GM23338 (cell line): ENCODE measurements at regions not wholly inside any gene's neighbourhood (a gene's known extent, or its start where the extent isn't known, plus 50 kb on each side); places are given as distances from the start of the nearest gene placed in this dataset.

ENCODE experiments used
- CREB1 ChIP-seq: fragments of 250-450 bp; sonication (Bioruptor Pico); IDR thresholded peaks from 2 replicates; pipeline ENCODE4 v1.5.0; 2020; ENCODE audit warnings: low read depth, mild to moderate bottlenecking, moderate library complexity
- EZH2 ChIP-seq: fragments of 200-600 bp; sonication (generic); IDR thresholded peaks from one replicate; pipeline ENCODE4 v1.8.0; 2017; ENCODE audit warnings: antibody characterized with exemption, mild to moderate bottlenecking, low read depth; ENCODE audit not compliant: unreplicated experiment
- EZH2phosphoT487 ChIP-seq: fragments of 200-600 bp; sonication (generic); IDR thresholded peaks from one replicate; pipeline ENCODE4 v1.8.1; 2018; ENCODE audit warnings: antibody characterized with exemption; ENCODE audit not compliant: unreplicated experiment
- JUNB ChIP-seq: IDR thresholded peaks from one replicate; pipeline ENCODE4 v1.6.1; 2016; ENCODE audit warnings: antibody characterized with exemption; ENCODE audit not compliant: unreplicated experiment
- NANOG ChIP-seq: IDR thresholded peaks from 2 replicates; pipeline ENCODE4 v1.6.1; 2016; ENCODE audit warnings: antibody characterized with exemption, borderline replicate concordance
- POLR2AphosphoS5 ChIP-seq: IDR thresholded peaks from 2 replicates; pipeline ENCODE4 v1.6.1; 2016; ENCODE audit warnings: antibody characterized with exemption, low read depth
- STAT1 ChIP-seq: IDR thresholded peaks from one replicate; pipeline ENCODE4 v1.6.1; 2016; ENCODE audit warnings: antibody characterized with exemption; ENCODE audit not compliant: unreplicated experiment
- ZNF114 ChIP-seq: fragments of 250-450 bp; sonication (Bioruptor Pico); IDR thresholded peaks from 2 replicates; pipeline ENCODE4 v1.5.0; 2020; ENCODE audit warnings: mild to moderate bottlenecking, moderate library complexity
- ZNF331 ChIP-seq: fragments of 250-450 bp; sonication (Bioruptor Pico); IDR thresholded peaks from 2 replicates; pipeline ENCODE4 v1.5.0; 2020; ENCODE audit warnings: low read depth, mild to moderate bottlenecking, moderate library complexity
- TF ChIP-seq, protein P1 (sequence below), 2 experiments: fragments of 200-600 bp in 1 of 2; sonication (generic) in 1 of 2; conservative IDR thresholded peaks; 2 replicates each; pipeline versions ENCODE4 v1.5.1 to v1.6.1; 2016 to 2017; ENCODE audit warnings: antibody characterized with exemption in 2 of 2, low read depth in 2 of 2, mild to moderate bottlenecking in 2 of 2, moderate library complexity in 1 of 2
- TF ChIP-seq, protein P2 (sequence below): IDR thresholded peaks from one replicate; pipeline ENCODE4 v1.6.1; 2018; ENCODE audit warnings: antibody characterized with exemption; ENCODE audit not compliant: unreplicated experiment
- TF ChIP-seq, protein P3 (sequence below): fragments of 250-450 bp; sonication (Bioruptor Pico); IDR thresholded peaks from 2 replicates; pipeline ENCODE4 v1.5.0; 2020; ENCODE audit warnings: mild to moderate bottlenecking, moderate library complexity
- TF ChIP-seq, protein P4 (sequence below): IDR thresholded peaks from 2 replicates; pipeline ENCODE4 v1.6.1; 2016; ENCODE audit warnings: antibody characterized with exemption

DNA sequence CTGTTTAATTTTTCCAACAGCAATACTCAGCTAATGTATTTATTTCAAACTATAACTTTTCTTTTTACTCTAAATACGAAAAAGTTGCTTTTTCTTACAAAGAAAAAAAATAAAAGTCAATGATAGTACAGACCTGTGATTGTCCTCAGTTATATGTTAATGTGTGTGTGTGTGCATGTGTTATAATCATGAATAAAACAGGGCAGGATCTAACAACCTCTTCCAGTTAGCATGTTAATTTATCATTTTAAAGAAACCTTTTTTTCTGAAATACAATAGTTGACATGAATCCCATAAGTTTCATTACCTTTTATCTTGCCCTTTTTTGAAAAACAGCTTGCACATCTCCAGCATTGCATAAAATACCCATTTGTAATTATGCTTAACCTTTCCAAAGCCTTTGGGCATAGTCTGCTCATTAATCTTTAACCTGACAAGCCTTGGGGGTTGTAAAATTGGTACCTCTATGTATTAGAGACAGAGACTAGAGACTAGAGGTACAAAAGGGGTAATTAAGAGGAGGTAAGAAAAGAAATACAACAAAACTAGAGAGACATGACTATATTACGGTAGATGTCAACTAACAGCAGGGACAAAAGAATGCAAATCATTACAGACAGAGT, 828.1 kb downstream of the OLFM4 start:
- TF ChIP-seq POLR2AphosphoS5: no peak
- TF ChIP-seq, protein P1, sequence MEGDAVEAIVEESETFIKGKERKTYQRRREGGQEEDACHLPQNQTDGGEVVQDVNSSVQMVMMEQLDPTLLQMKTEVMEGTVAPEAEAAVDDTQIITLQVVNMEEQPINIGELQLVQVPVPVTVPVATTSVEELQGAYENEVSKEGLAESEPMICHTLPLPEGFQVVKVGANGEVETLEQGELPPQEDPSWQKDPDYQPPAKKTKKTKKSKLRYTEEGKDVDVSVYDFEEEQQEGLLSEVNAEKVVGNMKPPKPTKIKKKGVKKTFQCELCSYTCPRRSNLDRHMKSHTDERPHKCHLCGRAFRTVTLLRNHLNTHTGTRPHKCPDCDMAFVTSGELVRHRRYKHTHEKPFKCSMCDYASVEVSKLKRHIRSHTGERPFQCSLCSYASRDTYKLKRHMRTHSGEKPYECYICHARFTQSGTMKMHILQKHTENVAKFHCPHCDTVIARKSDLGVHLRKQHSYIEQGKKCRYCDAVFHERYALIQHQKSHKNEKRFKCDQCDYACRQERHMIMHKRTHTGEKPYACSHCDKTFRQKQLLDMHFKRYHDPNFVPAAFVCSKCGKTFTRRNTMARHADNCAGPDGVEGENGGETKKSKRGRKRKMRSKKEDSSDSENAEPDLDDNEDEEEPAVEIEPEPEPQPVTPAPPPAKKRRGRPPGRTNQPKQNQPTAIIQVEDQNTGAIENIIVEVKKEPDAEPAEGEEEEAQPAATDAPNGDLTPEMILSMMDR (conservative IDR thresholded peaks at IDR 0.05; ENCODE audit: low read depth in 2 of 2): no peak
- TF ChIP-seq EZH2: no peak
- TF ChIP-seq, protein P2, sequence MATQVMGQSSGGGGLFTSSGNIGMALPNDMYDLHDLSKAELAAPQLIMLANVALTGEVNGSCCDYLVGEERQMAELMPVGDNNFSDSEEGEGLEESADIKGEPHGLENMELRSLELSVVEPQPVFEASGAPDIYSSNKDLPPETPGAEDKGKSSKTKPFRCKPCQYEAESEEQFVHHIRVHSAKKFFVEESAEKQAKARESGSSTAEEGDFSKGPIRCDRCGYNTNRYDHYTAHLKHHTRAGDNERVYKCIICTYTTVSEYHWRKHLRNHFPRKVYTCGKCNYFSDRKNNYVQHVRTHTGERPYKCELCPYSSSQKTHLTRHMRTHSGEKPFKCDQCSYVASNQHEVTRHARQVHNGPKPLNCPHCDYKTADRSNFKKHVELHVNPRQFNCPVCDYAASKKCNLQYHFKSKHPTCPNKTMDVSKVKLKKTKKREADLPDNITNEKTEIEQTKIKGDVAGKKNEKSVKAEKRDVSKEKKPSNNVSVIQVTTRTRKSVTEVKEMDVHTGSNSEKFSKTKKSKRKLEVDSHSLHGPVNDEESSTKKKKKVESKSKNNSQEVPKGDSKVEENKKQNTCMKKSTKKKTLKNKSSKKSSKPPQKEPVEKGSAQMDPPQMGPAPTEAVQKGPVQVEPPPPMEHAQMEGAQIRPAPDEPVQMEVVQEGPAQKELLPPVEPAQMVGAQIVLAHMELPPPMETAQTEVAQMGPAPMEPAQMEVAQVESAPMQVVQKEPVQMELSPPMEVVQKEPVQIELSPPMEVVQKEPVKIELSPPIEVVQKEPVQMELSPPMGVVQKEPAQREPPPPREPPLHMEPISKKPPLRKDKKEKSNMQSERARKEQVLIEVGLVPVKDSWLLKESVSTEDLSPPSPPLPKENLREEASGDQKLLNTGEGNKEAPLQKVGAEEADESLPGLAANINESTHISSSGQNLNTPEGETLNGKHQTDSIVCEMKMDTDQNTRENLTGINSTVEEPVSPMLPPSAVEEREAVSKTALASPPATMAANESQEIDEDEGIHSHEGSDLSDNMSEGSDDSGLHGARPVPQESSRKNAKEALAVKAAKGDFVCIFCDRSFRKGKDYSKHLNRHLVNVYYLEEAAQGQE: no peak
- no peak for TF ChIP-seq ZNF114
- no peak for TF ChIP-seq EZH2phosphoT487
- no peak for TF ChIP-seq JUNB
- TF ChIP-seq, protein P3, sequence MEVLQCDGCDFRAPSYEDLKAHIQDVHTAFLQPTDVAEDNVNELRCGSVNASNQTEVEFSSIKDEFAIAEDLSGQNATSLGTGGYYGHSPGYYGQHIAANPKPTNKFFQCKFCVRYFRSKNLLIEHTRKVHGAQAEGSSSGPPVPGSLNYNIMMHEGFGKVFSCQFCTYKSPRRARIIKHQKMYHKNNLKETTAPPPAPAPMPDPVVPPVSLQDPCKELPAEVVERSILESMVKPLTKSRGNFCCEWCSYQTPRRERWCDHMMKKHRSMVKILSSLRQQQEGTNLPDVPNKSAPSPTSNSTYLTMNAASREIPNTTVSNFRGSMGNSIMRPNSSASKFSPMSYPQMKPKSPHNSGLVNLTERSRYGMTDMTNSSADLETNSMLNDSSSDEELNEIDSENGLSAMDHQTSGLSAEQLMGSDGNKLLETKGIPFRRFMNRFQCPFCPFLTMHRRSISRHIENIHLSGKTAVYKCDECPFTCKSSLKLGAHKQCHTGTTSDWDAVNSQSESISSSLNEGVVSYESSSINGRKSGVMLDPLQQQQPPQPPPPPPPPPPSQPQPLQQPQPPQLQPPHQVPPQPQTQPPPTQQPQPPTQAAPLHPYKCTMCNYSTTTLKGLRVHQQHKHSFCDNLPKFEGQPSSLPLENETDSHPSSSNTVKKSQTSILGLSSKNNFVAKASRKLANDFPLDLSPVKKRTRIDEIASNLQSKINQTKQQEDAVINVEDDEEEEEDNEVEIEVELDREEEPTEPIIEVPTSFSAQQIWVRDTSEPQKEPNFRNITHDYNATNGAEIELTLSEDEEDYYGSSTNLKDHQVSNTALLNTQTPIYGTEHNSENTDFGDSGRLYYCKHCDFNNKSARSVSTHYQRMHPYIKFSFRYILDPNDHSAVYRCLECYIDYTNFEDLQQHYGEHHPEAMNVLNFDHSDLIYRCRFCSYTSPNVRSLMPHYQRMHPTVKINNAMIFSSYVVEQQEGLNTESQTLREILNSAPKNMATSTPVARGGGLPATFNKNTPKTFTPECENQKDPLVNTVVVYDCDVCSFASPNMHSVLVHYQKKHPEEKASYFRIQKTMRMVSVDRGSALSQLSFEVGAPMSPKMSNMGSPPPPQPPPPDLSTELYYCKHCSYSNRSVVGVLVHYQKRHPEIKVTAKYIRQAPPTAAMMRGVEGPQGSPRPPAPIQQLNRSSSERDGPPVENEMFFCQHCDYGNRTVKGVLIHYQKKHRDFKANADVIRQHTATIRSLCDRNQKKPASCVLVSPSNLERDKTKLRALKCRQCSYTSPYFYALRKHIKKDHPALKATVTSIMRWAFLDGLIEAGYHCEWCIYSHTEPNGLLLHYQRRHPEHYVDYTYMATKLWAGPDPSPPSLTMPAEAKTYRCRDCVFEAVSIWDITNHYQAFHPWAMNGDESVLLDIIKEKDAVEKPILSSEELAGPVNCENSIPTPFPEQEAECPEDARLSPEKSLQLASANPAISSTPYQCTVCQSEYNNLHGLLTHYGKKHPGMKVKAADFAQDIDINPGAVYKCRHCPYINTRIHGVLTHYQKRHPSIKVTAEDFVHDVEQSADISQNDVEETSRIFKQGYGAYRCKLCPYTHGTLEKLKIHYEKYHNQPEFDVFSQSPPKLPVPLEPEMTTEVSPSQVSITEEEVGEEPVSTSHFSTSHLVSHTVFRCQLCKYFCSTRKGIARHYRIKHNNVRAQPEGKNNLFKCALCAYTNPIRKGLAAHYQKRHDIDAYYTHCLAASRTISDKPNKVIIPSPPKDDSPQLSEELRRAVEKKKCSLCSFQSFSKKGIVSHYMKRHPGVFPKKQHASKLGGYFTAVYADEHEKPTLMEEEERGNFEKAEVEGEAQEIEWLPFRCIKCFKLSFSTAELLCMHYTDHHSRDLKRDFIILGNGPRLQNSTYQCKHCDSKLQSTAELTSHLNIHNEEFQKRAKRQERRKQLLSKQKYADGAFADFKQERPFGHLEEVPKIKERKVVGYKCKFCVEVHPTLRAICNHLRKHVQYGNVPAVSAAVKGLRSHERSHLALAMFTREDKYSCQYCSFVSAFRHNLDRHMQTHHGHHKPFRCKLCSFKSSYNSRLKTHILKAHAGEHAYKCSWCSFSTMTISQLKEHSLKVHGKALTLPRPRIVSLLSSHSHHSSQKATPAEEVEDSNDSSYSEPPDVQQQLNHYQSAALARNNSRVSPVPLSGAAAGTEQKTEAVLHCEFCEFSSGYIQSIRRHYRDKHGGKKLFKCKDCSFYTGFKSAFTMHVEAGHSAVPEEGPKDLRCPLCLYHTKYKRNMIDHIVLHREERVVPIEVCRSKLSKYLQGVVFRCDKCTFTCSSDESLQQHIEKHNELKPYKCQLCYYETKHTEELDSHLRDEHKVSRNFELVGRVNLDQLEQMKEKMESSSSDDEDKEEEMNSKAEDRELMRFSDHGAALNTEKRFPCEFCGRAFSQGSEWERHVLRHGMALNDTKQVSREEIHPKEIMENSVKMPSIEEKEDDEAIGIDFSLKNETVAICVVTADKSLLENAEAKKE (CRISPR knock-in tag): no peak
- no peak for TF ChIP-seq STAT1
- TF ChIP-seq CREB1 (CRISPR knock-in tag): no peak
- TF ChIP-seq, protein P4, sequence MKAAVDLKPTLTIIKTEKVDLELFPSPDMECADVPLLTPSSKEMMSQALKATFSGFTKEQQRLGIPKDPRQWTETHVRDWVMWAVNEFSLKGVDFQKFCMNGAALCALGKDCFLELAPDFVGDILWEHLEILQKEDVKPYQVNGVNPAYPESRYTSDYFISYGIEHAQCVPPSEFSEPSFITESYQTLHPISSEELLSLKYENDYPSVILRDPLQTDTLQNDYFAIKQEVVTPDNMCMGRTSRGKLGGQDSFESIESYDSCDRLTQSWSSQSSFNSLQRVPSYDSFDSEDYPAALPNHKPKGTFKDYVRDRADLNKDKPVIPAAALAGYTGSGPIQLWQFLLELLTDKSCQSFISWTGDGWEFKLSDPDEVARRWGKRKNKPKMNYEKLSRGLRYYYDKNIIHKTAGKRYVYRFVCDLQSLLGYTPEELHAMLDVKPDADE: no peak
- no peak for TF ChIP-seq NANOG
- no peak for TF ChIP-seq ZNF331 (CRISPR knock-in tag)
